GM23338 (cell line): ENCODE measurements at regions not wholly inside any gene's neighbourhood (a gene's known extent, or its start where the extent isn't known, plus 50 kb on each side); places are given as distances from the start of the nearest gene placed in this dataset.

ENCODE experiments used
- ATAC-seq: fragments of 200-7000 bp; cut with Tn5 transposase; 3 replicates; pipeline ENCODE4 v1.9.1; 2020
- DNase-seq: peaks from one replicate; pipeline ENCODE4 v3.0.0-alpha.2; 2015; ENCODE audit warnings: low spot score
- H2AFZ ChIP-seq: fragments of 200-600 bp; sonication (generic); 2 replicates; pipeline ENCODE4 v1.8.0; 2016; ENCODE audit warnings: antibody characterized with exemption, mild to moderate bottlenecking, moderate library complexity
- H3F3A ChIP-seq: fragments of 200-600 bp; sonication (generic); replicated peaks from 2 replicates; pipeline ENCODE4 v1.8.0; 2017; ENCODE audit warnings: antibody characterized with exemption, mixed run types, low read depth
- H3K27ac ChIP-seq: fragments of 200-600 bp; sonication (generic); 2 replicates; pipeline ENCODE4 v1.6.1; 2016; ENCODE audit warnings: low read depth
- H3K27me3 ChIP-seq: fragments of 200-600 bp; sonication (generic); 2 replicates; pipeline ENCODE4 v1.8.0; 2016; ENCODE audit warnings: mild to moderate bottlenecking, mixed run types, moderate library complexity; ENCODE audit not compliant: insufficient read depth
- H3K36me3 ChIP-seq: fragments of 200-600 bp; sonication (generic); 2 replicates; pipeline ENCODE4 v1.8.0; 2016; ENCODE audit warnings: mild to moderate bottlenecking; ENCODE audit not compliant: insufficient read depth
- H3K4me1 ChIP-seq: fragments of 200-600 bp; sonication (generic); 2 replicates; pipeline ENCODE4 v1.8.0; 2016; ENCODE audit warnings: mild to moderate bottlenecking, moderate library complexity; ENCODE audit not compliant: insufficient read depth
- H3K4me2 ChIP-seq: fragments of 200-600 bp; sonication (generic); 2 replicates; pipeline ENCODE4 v1.7.1; 2017; ENCODE audit warnings: mixed run types
- H3K4me3 ChIP-seq: fragments of 200-600 bp; sonication (generic); 2 replicates; pipeline ENCODE4 v1.6.1; 2016; ENCODE audit warnings: mixed run types
- H3K79me2 ChIP-seq: fragments of 200-600 bp; sonication (generic); replicated peaks from 2 replicates; pipeline ENCODE4 v1.8.0; 2017; ENCODE audit warnings: mild to moderate bottlenecking; ENCODE audit not compliant: insufficient read depth
- H3K9me2 ChIP-seq: fragments of 200-600 bp; sonication (generic); 2 replicates; pipeline ENCODE4 v1.8.0; 2017; ENCODE audit not compliant: insufficient read depth
- H4K20me1 ChIP-seq: fragments of 200-600 bp; sonication (generic); replicated peaks from 2 replicates; pipeline ENCODE4 v1.8.0; 2017; ENCODE audit warnings: mild to moderate bottlenecking; ENCODE audit not compliant: insufficient read depth
- H3K27ac Mint-ChIP-seq: 2 replicates; pipeline ENCODE4 v1.8.0; 2020; ENCODE audit warnings: inconsistent platforms, mild to moderate bottlenecking, moderate library complexity, mixed read lengths
- H3K27me3 Mint-ChIP-seq: 3 replicates; pipeline ENCODE4 v1.8.0; 2022; ENCODE audit warnings: low read depth, mild to moderate bottlenecking, moderate library complexity, mixed read lengths, inconsistent platforms; ENCODE audit not compliant: insufficient read depth, poor library complexity
- H3K36me3 Mint-ChIP-seq: 3 replicates; pipeline ENCODE4 v1.8.0; 2021; ENCODE audit warnings: low read depth, mild to moderate bottlenecking, inconsistent platforms, moderate library complexity, mixed read lengths
- H3K4me1 Mint-ChIP-seq: 3 replicates; pipeline ENCODE4 v1.8.0; 2020; ENCODE audit warnings: mild to moderate bottlenecking, inconsistent platforms, mixed read lengths
- H3K4me3 Mint-ChIP-seq: 3 replicates; pipeline ENCODE4 v1.8.0; 2021; ENCODE audit warnings: moderate library complexity, mild to moderate bottlenecking, inconsistent platforms, mixed read lengths
- H3K9me3 Mint-ChIP-seq: 3 replicates; pipeline ENCODE4 v1.8.0; 2020; ENCODE audit warnings: moderate library complexity, mild to moderate bottlenecking, inconsistent platforms, mixed read lengths
- CREB1 ChIP-seq: fragments of 250-450 bp; sonication (Bioruptor Pico); IDR thresholded peaks from 2 replicates; pipeline ENCODE4 v1.5.0; 2020; ENCODE audit warnings: low read depth, mild to moderate bottlenecking, moderate library complexity
- CTCF ChIP-seq, 2 experiments: fragments of 200-600 bp in 1 of 2; sonication (generic) in 1 of 2; conservative IDR thresholded peaks; 2 replicates each; pipeline versions ENCODE4 v1.5.1 to v1.6.1; 2016 to 2017; ENCODE audit warnings: antibody characterized with exemption in 2 of 2, low read depth in 2 of 2, mild to moderate bottlenecking in 2 of 2, moderate library complexity in 1 of 2
- ETS1 ChIP-seq: IDR thresholded peaks from 2 replicates; pipeline ENCODE4 v1.6.1; 2016; ENCODE audit warnings: antibody characterized with exemption
- EZH2 ChIP-seq: fragments of 200-600 bp; sonication (generic); IDR thresholded peaks from one replicate; pipeline ENCODE4 v1.8.0; 2017; ENCODE audit warnings: antibody characterized with exemption, mild to moderate bottlenecking, low read depth; ENCODE audit not compliant: unreplicated experiment
- EZH2phosphoT487 ChIP-seq: fragments of 200-600 bp; sonication (generic); IDR thresholded peaks from one replicate; pipeline ENCODE4 v1.8.1; 2018; ENCODE audit warnings: antibody characterized with exemption; ENCODE audit not compliant: unreplicated experiment
- JUNB ChIP-seq: IDR thresholded peaks from one replicate; pipeline ENCODE4 v1.6.1; 2016; ENCODE audit warnings: antibody characterized with exemption; ENCODE audit not compliant: unreplicated experiment
- NANOG ChIP-seq: IDR thresholded peaks from 2 replicates; pipeline ENCODE4 v1.6.1; 2016; ENCODE audit warnings: antibody characterized with exemption, borderline replicate concordance
- POLR2AphosphoS5 ChIP-seq: IDR thresholded peaks from 2 replicates; pipeline ENCODE4 v1.6.1; 2016; ENCODE audit warnings: antibody characterized with exemption, low read depth
- REST ChIP-seq: IDR thresholded peaks from one replicate; pipeline ENCODE4 v1.6.1; 2018; ENCODE audit warnings: antibody characterized with exemption; ENCODE audit not compliant: unreplicated experiment
- STAT1 ChIP-seq: IDR thresholded peaks from one replicate; pipeline ENCODE4 v1.6.1; 2016; ENCODE audit warnings: antibody characterized with exemption; ENCODE audit not compliant: unreplicated experiment
- ZNF114 ChIP-seq: fragments of 250-450 bp; sonication (Bioruptor Pico); IDR thresholded peaks from 2 replicates; pipeline ENCODE4 v1.5.0; 2020; ENCODE audit warnings: mild to moderate bottlenecking, moderate library complexity
- ZNF331 ChIP-seq: fragments of 250-450 bp; sonication (Bioruptor Pico); IDR thresholded peaks from 2 replicates; pipeline ENCODE4 v1.5.0; 2020; ENCODE audit warnings: low read depth, mild to moderate bottlenecking, moderate library complexity
- ZNF462 ChIP-seq: fragments of 250-450 bp; sonication (Bioruptor Pico); IDR thresholded peaks from 2 replicates; pipeline ENCODE4 v1.5.0; 2020; ENCODE audit warnings: mild to moderate bottlenecking, moderate library complexity

GRCh38 chr11:122422682-122423081 lies 232.8 kb upstream of the UBASH3B start:
- ATAC-seq: no peak
- TF ChIP-seq ZNF462 (CRISPR knock-in tag) (no peak), EZH2phosphoT487 (no peak), JUNB (no peak), CREB1 (CRISPR knock-in tag) (no peak), ZNF331 (no peak), NANOG (no peak), ETS1 (no peak), STAT1 (no peak), CTCF (conservative IDR thresholded peaks at IDR 0.05; ENCODE audit: low read depth in 2 of 2) (no peak), ZNF114 (CRISPR knock-in tag) (no peak), EZH2 (no peak), REST (no peak), POLR2AphosphoS5 (no peak)
- Mint-ChIP-seq H3K27me3 (no peaks in the 10 kb centered on the region), H3K4me1 (peaks cover 29% of the 10 kb centered on the region), H3K36me3 (no peaks in the 10 kb centered on the region), H3K9me3 (no peaks in the 10 kb centered on the region), H3K27ac (no peak overlapping the region), H3K4me3 (no peak overlapping the region)
- no peaks in the 10 kb centered on the region for H4K20me1 ChIP-seq
- H3K27ac ChIP-seq: no peak overlapping the region
- H3K27me3 ChIP-seq: no peaks in the 10 kb centered on the region
- no peak overlapping the region for H3K4me3 ChIP-seq
- H3K36me3 ChIP-seq: no peaks in the 10 kb centered on the region
- no peaks in the 10 kb centered on the region for H3F3A ChIP-seq
- H3K4me1 ChIP-seq: peaks cover 9% of the 10 kb centered on the region; the same call in 1 of the 2 replicates
- no peak overlapping the region; the same call in 1 of the 2 replicates for H2AFZ ChIP-seq
- no peaks in the 10 kb centered on the region for H3K9me2 ChIP-seq
- H3K4me2 ChIP-seq: no peak overlapping the region
- DNase-seq: no peak
- H3K79me2 ChIP-seq: no peaks in the 10 kb centered on the region
